ENCODE measurements at regions not wholly inside any gene's neighbourhood (a gene's known extent, or its start where the extent isn't known, plus 50 kb on each side); places are given as distances from the start of the nearest gene placed in this dataset.

- POLR2A ChIA-PET = no interaction called here
- FAIRE-seq (no peak), DNase-seq (ENCODE audit: low read depth, low spot score) (no peak)
- Histone ChIP-seq H3K27ac (ENCODE audit: insufficient read depth, low read depth, low read length) (no peak overlapping the region), H3K79me2 (ENCODE audit: control insufficient read depth, insufficient read depth, low read length) (no peaks in the 10 kb centered on the region), H3K9me3 (replicated peaks; ENCODE audit: control insufficient read depth, insufficient read depth, low read length) (no peaks in the 10 kb centered on the region), H3K4me3 (replicated peaks in 1 of 3; ENCODE audit: insufficient read depth in 1 of 3, low read depth in 1 of 3, low read length in 3 of 3) (no peak overlapping the region), H3K4me2 (ENCODE audit: insufficient read depth, low read length) (no peak overlapping the region), H3K9me1 (replicated peaks; ENCODE audit: control insufficient read depth, extremely low read depth, insufficient read depth, low read length) (no peaks in the 10 kb centered on the region), H3K4me1 (ENCODE audit: control insufficient read depth, extremely low read depth, insufficient read depth, low read length) (no peaks in the 10 kb centered on the region), H3K27me3 (ENCODE audit: control insufficient read depth in 2 of 2, insufficient read depth in 2 of 2, low read length in 2 of 2) (no peaks in the 10 kb centered on the region), H3K36me3 (ENCODE audit: control insufficient read depth in 2 of 2, extremely low read depth in 1 of 2, insufficient read depth in 2 of 2, low read length in 2 of 2) (no peaks in the 10 kb centered on the region), H3K9ac (replicated peaks; ENCODE audit: extremely low read depth, insufficient read depth, low read length) (no peak overlapping the region), H4K20me1 (replicated peaks; ENCODE audit: control insufficient read depth, extremely low read depth, insufficient read depth, low read length) (no peaks in the 10 kb centered on the region), H2AFZ (ENCODE audit: low read depth, low read length) (no peak overlapping the region)
- no TSS peak for BruUV-seq (replicated peaks)
- CTCF ChIA-PET = interaction anchor here (1.4 kb wide), 1 partner anchor 12 kb away, joined by 3 read pairs; no protein-coding TSS in a partner anchor
- intact Hi-C loops (cut with micrococcal nuclease) = no loop called here
- dilution Hi-C loops (cut with MboI; ENCODE audit: extremely low pct_ligation_motif_present, low sequenced_read_pairs) = no loop called here
- TF ChIP-seq EZH2 (IDR thresholded peaks at IDR 0.05; ENCODE audit: borderline replicate concordance, low read depth, low read length, severe bottlenecking) (no peak), JUN (IDR thresholded peaks at IDR 0.05; ENCODE audit: borderline replicate concordance, insufficient read depth, insufficient read length, low read depth) (no peak), GATA2 (IDR thresholded peaks at IDR 0.05; ENCODE audit: insufficient read depth, insufficient read length, low read depth, low read length) (no peak), FOS (IDR thresholded peaks at IDR 0.05; ENCODE audit: borderline replicate concordance, insufficient read depth, low read length) (no peak), MYC (IDR thresholded peaks at IDR 0.05; ENCODE audit: low read depth, low read length) (no peak), POLR2AphosphoS5 (IDR thresholded peaks at IDR 0.05; ENCODE audit: insufficient read depth, low read depth, low read length) (no peak), POLR2A (IDR thresholded peaks at IDR 0.05; ENCODE audit: low read depth, low read length) (no peak), CTCF (IDR thresholded peaks at IDR 0.05; ENCODE audit: extremely low read depth in 1 of 2, insufficient read depth in 1 of 2, low read depth in 1 of 2, low read length in 2 of 2) (no peak), MAX (IDR thresholded peaks at IDR 0.05; ENCODE audit: insufficient read depth, insufficient read length) (no peak)
Observed at GRCh38 chr12:19026034-19026433, 103.5 kb upstream of the PLEKHA5 start.
